Neural crest cell (in vitro differentiated cells): ENCODE measurements at regions not wholly inside any gene's neighbourhood (a gene's known extent, or its start where the extent isn't known, plus 50 kb on each side); places are given as distances from the start of the nearest gene placed in this dataset.

Experiments used
- DNase-seq: peaks from one replicate; pipeline ENCODE4 v3.0.0; 2021; ENCODE audit warnings: low read depth, mixed read lengths, low spot score
- H3K27ac Mint-ChIP-seq: one replicate; pipeline ENCODE4 v1.8.0; 2021; ENCODE audit warnings: mild to moderate bottlenecking, mixed read lengths; ENCODE audit not compliant: unreplicated experiment
- H3K27me3 Mint-ChIP-seq: 2 replicates; pipeline ENCODE4 v1.8.0; 2021; ENCODE audit warnings: low read depth, mild to moderate bottlenecking, mixed read lengths
- H3K36me3 Mint-ChIP-seq: 2 replicates; pipeline ENCODE4 v1.8.0; 2021; ENCODE audit warnings: low read depth, mild to moderate bottlenecking, mixed read lengths
- H3K4me1 Mint-ChIP-seq: 2 replicates; pipeline ENCODE4 v1.8.0; 2021; ENCODE audit warnings: mixed read lengths
- H3K4me3 Mint-ChIP-seq: one replicate; pipeline ENCODE4 v1.8.0; 2021; ENCODE audit warnings: mild to moderate bottlenecking, mixed read lengths
- H3K9me3 Mint-ChIP-seq: 2 replicates; pipeline ENCODE4 v1.8.0; 2021; ENCODE audit warnings: mixed read lengths
- TF ChIP-seq, protein P1 (sequence below): fragments of 200-600 bp; sonication (generic); conservative IDR thresholded peaks from 2 replicates; pipeline ENCODE4 v1.5.0; 2021; ENCODE audit warnings: antibody characterized with exemption, mild to moderate bottlenecking

DNA sequence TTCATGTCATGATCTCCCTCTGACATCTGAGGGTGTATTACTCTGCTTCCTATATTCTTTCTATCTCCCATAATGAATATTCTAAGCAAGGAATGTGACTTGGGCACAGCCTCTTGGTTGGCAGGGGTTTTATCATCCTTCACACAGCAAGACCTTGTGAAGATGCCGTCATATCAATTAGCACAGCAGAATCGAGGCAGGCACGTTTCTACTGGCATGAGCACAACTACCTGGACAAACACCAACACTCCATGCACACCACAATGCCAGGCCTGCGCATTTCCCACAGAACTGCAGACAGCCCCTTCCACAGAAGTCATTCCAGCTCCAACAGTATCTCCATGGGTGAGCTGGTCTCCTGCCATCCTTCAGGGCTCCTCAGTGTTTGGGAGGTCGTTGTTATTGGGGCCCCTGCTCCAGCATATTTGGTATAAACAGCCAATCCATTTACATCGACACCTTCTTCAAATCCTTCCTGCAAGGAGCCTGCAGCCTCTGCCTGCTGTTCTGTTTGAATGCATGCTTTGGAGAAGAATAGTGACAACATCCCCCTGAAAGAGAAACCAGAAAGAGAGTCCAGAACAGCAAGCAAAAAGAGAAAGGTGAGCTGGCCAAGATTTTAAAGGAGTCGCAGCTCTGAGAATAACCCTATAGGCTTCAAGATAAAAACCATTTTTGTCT lies 275.5 kb downstream of the SHOX2 start:
- TF ChIP-seq, protein P1, sequence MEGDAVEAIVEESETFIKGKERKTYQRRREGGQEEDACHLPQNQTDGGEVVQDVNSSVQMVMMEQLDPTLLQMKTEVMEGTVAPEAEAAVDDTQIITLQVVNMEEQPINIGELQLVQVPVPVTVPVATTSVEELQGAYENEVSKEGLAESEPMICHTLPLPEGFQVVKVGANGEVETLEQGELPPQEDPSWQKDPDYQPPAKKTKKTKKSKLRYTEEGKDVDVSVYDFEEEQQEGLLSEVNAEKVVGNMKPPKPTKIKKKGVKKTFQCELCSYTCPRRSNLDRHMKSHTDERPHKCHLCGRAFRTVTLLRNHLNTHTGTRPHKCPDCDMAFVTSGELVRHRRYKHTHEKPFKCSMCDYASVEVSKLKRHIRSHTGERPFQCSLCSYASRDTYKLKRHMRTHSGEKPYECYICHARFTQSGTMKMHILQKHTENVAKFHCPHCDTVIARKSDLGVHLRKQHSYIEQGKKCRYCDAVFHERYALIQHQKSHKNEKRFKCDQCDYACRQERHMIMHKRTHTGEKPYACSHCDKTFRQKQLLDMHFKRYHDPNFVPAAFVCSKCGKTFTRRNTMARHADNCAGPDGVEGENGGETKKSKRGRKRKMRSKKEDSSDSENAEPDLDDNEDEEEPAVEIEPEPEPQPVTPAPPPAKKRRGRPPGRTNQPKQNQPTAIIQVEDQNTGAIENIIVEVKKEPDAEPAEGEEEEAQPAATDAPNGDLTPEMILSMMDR, result no peak
- Mint-ChIP-seq H3K27me3 (no peaks in the 10 kb centered on the region), H3K4me1 (no peaks in the 10 kb centered on the region), H3K36me3 (no peaks in the 10 kb centered on the region), H3K9me3 (peaks cover 3% of the 10 kb centered on the region), H3K27ac (no peak overlapping the region), H3K4me3 (no peak overlapping the region)
- no peak for DNase-seq

DNA sequence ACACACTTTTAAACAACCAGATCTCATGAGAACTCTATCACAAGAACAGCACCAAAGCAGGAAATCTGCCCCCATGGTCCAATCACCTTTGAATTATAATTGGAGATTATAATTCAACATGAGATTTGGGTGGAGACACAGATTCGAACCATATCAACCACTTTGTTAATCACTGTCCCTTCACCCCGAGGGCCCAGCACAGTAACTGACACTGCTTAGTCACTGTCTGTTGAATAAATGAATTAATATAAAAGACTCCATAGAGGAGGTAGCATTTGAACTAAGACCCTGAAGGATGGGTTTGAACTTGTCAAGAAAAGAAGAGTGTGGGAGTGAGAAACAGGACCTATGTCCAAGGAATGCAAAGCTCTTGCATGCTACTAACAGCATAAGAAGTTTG lies 276.4 kb downstream of the SHOX2 start:
- peaks cover 3% of the 10 kb centered on the region for H3K9me3 Mint-ChIP-seq
- TF ChIP-seq, protein P1, result no peak
- H3K27ac Mint-ChIP-seq, result no peak overlapping the region
- DNase-seq, result no peak
- no peaks in the 10 kb centered on the region for H3K4me1 Mint-ChIP-seq
- H3K4me3 Mint-ChIP-seq, result no peak overlapping the region
- H3K27me3 Mint-ChIP-seq, result no peaks in the 10 kb centered on the region
- H3K36me3 Mint-ChIP-seq, result no peaks in the 10 kb centered on the region

DNA sequence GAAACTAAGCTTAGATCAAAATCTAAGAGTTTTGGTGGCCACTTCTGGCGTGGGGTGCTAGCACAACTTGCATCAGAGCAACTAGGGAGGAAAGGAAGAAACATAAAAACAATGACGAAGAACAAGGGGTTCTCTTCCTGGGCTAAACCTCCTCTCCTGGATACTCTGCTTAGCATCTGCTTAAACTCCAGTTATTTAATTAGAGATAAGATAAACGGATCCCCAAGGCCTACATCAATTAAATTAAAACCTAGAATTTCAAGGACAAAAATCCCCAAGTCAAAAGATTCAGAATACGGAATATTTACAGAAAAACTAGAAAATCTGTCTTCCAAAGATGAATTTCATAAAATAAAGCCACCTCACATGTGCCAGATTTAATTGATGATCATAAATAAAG lies 281.9 kb downstream of the SHOX2 start:
- DNase-seq, result no peak
- Mint-ChIP-seq H3K36me3 (no peaks in the 10 kb centered on the region), H3K27me3 (no peaks in the 10 kb centered on the region), H3K27ac (no peak overlapping the region), H3K4me3 (no peak overlapping the region), H3K4me1 (no peaks in the 10 kb centered on the region), H3K9me3 (peaks cover 3% of the 10 kb centered on the region)
- TF ChIP-seq, protein P1, result no peak

DNA sequence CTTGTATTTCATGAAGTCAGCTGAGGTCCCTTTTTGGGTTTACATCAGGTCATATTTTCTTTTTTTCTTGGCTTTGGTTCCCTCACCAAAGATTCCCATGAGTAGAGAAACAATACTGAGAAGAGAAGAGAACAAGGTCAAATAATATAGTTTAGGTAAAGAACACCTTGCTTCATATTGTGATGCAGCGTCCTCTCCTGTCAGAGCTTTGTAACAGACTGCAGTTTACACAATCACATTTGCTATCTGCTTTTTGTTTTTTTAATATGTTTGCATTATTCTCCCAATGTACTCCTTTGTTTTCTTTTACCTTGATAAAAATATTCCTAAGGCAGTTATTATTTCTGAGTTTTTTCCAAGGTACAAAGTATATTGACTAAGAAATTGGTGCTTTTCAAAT lies 283.2 kb downstream of the SHOX2 start:
- TF ChIP-seq, protein P1, result no peak
- H3K36me3 Mint-ChIP-seq, result no peaks in the 10 kb centered on the region
- no peaks in the 10 kb centered on the region for H3K27me3 Mint-ChIP-seq
- no peak for DNase-seq
- H3K27ac Mint-ChIP-seq, result no peak overlapping the region
- H3K4me3 Mint-ChIP-seq, result no peak overlapping the region
- no peaks in the 10 kb centered on the region for H3K4me1 Mint-ChIP-seq
- H3K9me3 Mint-ChIP-seq, result peaks cover 3% of the 10 kb centered on the region

DNA sequence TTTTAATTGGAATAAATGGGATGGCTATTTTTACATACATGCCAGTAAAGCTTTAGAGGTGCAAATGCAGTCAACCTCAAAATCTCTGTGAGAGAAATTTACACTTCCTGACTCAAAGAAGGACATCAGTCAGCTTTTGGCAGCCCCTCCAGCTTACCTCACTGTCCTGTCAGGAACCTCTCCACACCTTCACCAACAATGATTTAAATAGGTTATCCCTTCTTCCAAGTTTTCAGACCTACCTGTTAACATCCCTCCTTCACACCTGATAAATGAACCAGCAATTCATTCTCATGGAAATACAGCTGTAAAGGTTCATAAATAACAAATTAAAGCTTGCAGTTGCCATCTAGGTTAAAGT lies 286.1 kb downstream of the SHOX2 start:
- H3K27ac Mint-ChIP-seq, result no peak overlapping the region
- no peaks in the 10 kb centered on the region for H3K36me3 Mint-ChIP-seq
- no peak overlapping the region for H3K4me3 Mint-ChIP-seq
- TF ChIP-seq, protein P1, result no peak
- no peaks in the 10 kb centered on the region for H3K9me3 Mint-ChIP-seq
- no peaks in the 10 kb centered on the region for H3K4me1 Mint-ChIP-seq
- no peaks in the 10 kb centered on the region for H3K27me3 Mint-ChIP-seq
- DNase-seq, result no peak
